ENCODE measurements at regions not wholly inside any gene's neighbourhood (a gene's known extent, or its start where the extent isn't known, plus 50 kb on each side); places are given as distances from the start of the nearest gene placed in this dataset.
"Not testable (repeated sequence)": the region's sequence is repeated elsewhere in the genome, so short reads cannot be mapped to it uniquely, and the experiment has no call there.

DNA sequence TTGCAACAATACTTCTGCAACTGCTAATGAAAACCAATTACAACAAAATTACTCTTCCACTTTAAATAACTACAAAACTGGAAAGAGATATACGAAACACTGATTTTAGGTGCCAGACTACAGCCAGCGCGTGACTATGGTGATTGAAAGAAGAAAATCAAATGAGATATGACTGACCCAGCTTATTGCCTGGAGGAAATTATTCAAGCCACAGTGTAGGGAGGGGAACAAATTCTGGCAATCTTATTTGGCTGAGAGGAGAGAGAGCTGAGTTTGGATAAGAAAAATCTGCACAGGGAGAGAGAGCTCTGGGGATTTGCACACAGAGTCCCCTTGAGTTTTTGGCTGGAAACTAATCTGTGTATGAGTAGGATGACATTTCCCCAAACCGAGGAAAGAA, 470.3 kb upstream of the FRG2C start (continued):
- TF ChIP-seq TAF1 (IDR thresholded peaks at IDR 0.05; ENCODE audit: borderline replicate concordance, low read depth, low read length), result no peak

DNA sequence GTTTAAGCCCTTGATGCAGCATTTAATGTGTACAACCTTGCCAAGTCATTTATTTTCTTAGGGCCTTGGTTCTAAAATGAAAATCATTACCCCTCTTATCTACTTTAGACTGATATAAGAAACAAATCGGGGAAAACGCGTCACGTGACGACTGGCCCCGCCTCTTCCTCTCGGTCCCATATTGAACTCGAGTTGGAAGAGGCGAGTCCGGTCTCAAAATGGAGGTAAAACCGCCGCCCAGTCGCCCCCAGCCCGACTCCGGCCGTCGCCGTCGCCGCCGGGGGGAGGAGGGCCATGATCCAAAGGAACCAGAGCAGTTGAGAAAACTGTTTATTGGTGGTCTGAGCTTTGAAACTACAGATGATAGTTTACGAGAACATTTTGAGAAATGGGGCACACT, 449.8 kb upstream of the FRG2C start:
- H3K4me3 ChIP-seq (ENCODE audit: low read depth in 2 of 2, low read length in 1 of 2); H3K79me2 ChIP-seq (ENCODE audit: insufficient read depth); H3K27ac ChIP-seq (ENCODE audit: low read depth in 2 of 2, low read length in 1 of 2); H3K27me3 ChIP-seq (ENCODE audit: insufficient read depth); H3K9me3 ChIP-seq; H3K9ac ChIP-seq; H4K20me1 ChIP-seq (ENCODE audit: insufficient read depth); H3K36me3 ChIP-seq (replicated peaks in 1 of 2; ENCODE audit: control insufficient read depth in 1 of 2, insufficient read depth in 2 of 2, low read length in 1 of 2); H2AFZ ChIP-seq (ENCODE audit: low read depth); H3F3A ChIP-seq (replicated peaks; ENCODE audit: insufficient read depth); H3K9me2 ChIP-seq; DNase-seq; POLR2A ChIA-PET; H3K4me1 ChIP-seq (ENCODE audit: control insufficient read depth in 1 of 2, insufficient read depth in 2 of 2, low read depth in 1 of 2, low read length in 1 of 2); H3K4me2 ChIP-seq; CTCF ChIA-PET: not testable (repeated sequence)
- 56% methylated on average over 22 of the region's 22 CpGs for WGBS (ENCODE audit: low lambda C conversion rate)

DNA sequence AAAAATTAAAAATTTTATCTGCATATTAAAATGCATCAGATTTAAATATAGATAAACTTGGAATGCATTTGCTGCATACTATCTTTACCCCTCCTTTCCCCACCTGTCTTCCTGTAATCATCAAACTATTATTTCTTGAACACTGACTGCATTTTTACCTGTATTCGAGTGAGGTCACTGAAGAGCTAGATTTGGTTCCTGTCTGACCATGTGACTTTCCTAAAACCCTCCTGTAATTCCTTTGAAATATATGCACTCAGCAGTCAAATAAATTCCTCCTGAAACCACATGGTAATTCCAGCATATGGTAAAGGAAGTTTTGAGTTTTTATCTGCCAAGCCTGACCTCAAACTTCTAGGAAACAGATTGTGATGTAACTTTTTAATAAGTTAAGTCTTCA, 445.6 kb upstream of the FRG2C start:
- Histone ChIP-seq H3K4me2 (no peak overlapping the region), H2AFZ (ENCODE audit: low read depth) (no peak overlapping the region), H3K9me2 (no peaks in the 10 kb centered on the region), H3K79me2 (ENCODE audit: insufficient read depth) (no peaks in the 10 kb centered on the region), H3K27me3 (ENCODE audit: insufficient read depth) (no peaks in the 10 kb centered on the region), H3K27ac (ENCODE audit: low read depth in 2 of 2, low read length in 1 of 2) (no peak overlapping the region), H3K9ac (no peak overlapping the region), H3K9me3 (no peaks in the 10 kb centered on the region), H3K4me3 (ENCODE audit: low read depth in 2 of 2, low read length in 1 of 2) (no peak overlapping the region), H3K36me3 (replicated peaks in 1 of 2; ENCODE audit: control insufficient read depth in 1 of 2, insufficient read depth in 2 of 2, low read length in 1 of 2) (no peaks in the 10 kb centered on the region), H3K4me1 (ENCODE audit: control insufficient read depth in 1 of 2, insufficient read depth in 2 of 2, low read depth in 1 of 2, low read length in 1 of 2) (no peaks in the 10 kb centered on the region), H3F3A (replicated peaks; ENCODE audit: insufficient read depth) (no peaks in the 10 kb centered on the region), H4K20me1 (ENCODE audit: insufficient read depth) (no peaks in the 10 kb centered on the region)
- 14% methylated on average over 1 of the region's 1 CpG for WGBS (ENCODE audit: low lambda C conversion rate)
- no peak for DNase-seq
- TF ChIP-seq, protein P1, sequence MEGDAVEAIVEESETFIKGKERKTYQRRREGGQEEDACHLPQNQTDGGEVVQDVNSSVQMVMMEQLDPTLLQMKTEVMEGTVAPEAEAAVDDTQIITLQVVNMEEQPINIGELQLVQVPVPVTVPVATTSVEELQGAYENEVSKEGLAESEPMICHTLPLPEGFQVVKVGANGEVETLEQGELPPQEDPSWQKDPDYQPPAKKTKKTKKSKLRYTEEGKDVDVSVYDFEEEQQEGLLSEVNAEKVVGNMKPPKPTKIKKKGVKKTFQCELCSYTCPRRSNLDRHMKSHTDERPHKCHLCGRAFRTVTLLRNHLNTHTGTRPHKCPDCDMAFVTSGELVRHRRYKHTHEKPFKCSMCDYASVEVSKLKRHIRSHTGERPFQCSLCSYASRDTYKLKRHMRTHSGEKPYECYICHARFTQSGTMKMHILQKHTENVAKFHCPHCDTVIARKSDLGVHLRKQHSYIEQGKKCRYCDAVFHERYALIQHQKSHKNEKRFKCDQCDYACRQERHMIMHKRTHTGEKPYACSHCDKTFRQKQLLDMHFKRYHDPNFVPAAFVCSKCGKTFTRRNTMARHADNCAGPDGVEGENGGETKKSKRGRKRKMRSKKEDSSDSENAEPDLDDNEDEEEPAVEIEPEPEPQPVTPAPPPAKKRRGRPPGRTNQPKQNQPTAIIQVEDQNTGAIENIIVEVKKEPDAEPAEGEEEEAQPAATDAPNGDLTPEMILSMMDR (IDR thresholded peaks at IDR 0.05), result no peak
- CTCF ChIA-PET, result interaction anchor here (0.6 kb wide), 1 partner anchor 127 kb away, joined by 3 read pairs; no protein-coding TSS in a partner anchor
- POLR2A ChIA-PET, result no interaction called here

DNA sequence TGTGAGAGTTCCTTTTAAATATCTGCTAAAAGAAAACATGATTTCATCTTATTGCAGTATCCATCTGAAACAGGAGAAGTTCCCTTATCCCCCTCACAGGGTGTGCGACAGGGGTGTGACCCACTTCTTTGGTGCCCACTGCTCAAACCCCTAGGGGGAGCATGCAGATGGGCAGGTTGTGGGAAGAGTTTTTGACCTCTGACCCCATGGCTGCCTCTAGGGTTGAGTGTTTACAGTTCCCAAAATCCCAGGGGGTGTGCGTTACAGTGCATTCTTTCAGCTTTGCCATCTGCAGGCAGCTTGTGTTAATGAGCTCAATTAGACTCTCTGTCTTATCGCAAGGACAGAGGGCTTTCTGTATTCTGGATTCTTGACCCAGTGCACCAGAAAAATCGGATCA, 443.2 kb upstream of the FRG2C start:
- H3K4me2 ChIP-seq, result no peak overlapping the region
- no peak for DNase-seq
- no peak overlapping the region for H3K9ac ChIP-seq
- H3K9me3 ChIP-seq, result no peaks in the 10 kb centered on the region
- H3K9me2 ChIP-seq, result no peaks in the 10 kb centered on the region
- no peaks in the 10 kb centered on the region for H3K4me1 ChIP-seq (ENCODE audit: control insufficient read depth in 1 of 2, insufficient read depth in 2 of 2, low read depth in 1 of 2, low read length in 1 of 2)
- CTCF ChIA-PET, result interaction anchor here (1.2 to 2.0 kb wide), 3 partner anchors 29 to 73 kb away, joined by 4 to 7 read pairs (median 4); no protein-coding TSS in a partner anchor
- POLR2A ChIA-PET, result no interaction called here
- H3F3A ChIP-seq (replicated peaks; ENCODE audit: insufficient read depth), result no peaks in the 10 kb centered on the region
- H3K4me3 ChIP-seq (ENCODE audit: low read depth in 2 of 2, low read length in 1 of 2), result no peak overlapping the region
- no peak overlapping the region for H2AFZ ChIP-seq (ENCODE audit: low read depth)
- no peaks in the 10 kb centered on the region for H3K36me3 ChIP-seq (replicated peaks in 1 of 2; ENCODE audit: control insufficient read depth in 1 of 2, insufficient read depth in 2 of 2, low read length in 1 of 2)
- no peaks in the 10 kb centered on the region for H3K27me3 ChIP-seq (ENCODE audit: insufficient read depth)
- 53% methylated on average over 4 of the region's 4 CpGs for WGBS (ENCODE audit: low lambda C conversion rate)
- no peaks in the 10 kb centered on the region for H4K20me1 ChIP-seq (ENCODE audit: insufficient read depth)
- TF ChIP-seq TCF12 (IDR thresholded peaks at IDR 0.05) (no peak), JUND (IDR thresholded peaks at IDR 0.05) (no peak), NRF1 (IDR thresholded peaks at IDR 0.05; ENCODE audit: low read depth, low read length) (no peak), NFIC (IDR thresholded peaks at IDR 0.05; ENCODE audit: borderline replicate concordance) (no peak), FOXM1 (IDR thresholded peaks at IDR 0.05; ENCODE audit: low read depth) (no peak), SIN3A (IDR thresholded peaks at IDR 0.05; ENCODE audit: borderline replicate concordance, low read depth, low read length) (no peak), RXRA (IDR thresholded peaks at IDR 0.05; ENCODE audit: borderline replicate concordance, low read depth) (no peak), FOXJ3 (CRISPR knock-in tag; IDR thresholded peaks at IDR 0.05) (no peak)
- TF ChIP-seq, protein P2, sequence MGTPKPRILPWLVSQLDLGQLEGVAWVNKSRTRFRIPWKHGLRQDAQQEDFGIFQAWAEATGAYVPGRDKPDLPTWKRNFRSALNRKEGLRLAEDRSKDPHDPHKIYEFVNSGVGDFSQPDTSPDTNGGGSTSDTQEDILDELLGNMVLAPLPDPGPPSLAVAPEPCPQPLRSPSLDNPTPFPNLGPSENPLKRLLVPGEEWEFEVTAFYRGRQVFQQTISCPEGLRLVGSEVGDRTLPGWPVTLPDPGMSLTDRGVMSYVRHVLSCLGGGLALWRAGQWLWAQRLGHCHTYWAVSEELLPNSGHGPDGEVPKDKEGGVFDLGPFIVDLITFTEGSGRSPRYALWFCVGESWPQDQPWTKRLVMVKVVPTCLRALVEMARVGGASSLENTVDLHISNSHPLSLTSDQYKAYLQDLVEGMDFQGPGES (IDR thresholded peaks at IDR 0.05; ENCODE audit: low read depth, low read length), result no peak
- H3K27ac ChIP-seq (ENCODE audit: low read depth in 2 of 2, low read length in 1 of 2), result no peak overlapping the region
- H3K79me2 ChIP-seq (ENCODE audit: insufficient read depth), result no peaks in the 10 kb centered on the region
